ENCODE measurements at regions not wholly inside any gene's neighbourhood (a gene's known extent, or its start where the extent isn't known, plus 50 kb on each side); places are given as distances from the start of the nearest gene placed in this dataset.

GRCh38 chr4:114527170-114527569 lies 71.4 kb upstream of the UGT8 start:
- Histone ChIP-seq H3K27ac (replicated peaks) (no peak overlapping the region), H3K9me3 (replicated peaks) (peaks cover 10% of the 10 kb centered on the region), H3K4me1 (no peaks in the 10 kb centered on the region), H3K4me3 (no peak overlapping the region), H3K36me3 (no peaks in the 10 kb centered on the region), H3K27me3 (ENCODE audit: low read depth) (no peaks in the 10 kb centered on the region)
- TF ChIP-seq CTCF (IDR thresholded peaks at IDR 0.05; ENCODE audit: borderline replicate concordance): no peak
- intact Hi-C loops (cut with micrococcal nuclease): no loop called here
- no peak for DNase-seq

- no peak for TF ChIP-seq CTCF (IDR thresholded peaks at IDR 0.05; ENCODE audit: borderline replicate concordance)
- Histone ChIP-seq H3K4me3 (no peak overlapping the region), H3K4me1 (no peaks in the 10 kb centered on the region), H3K36me3 (no peaks in the 10 kb centered on the region), H3K9me3 (replicated peaks) (peaks cover 7% of the 10 kb centered on the region), H3K27me3 (ENCODE audit: low read depth) (no peaks in the 10 kb centered on the region), H3K27ac (replicated peaks) (no peak overlapping the region)
- intact Hi-C loops (cut with micrococcal nuclease): no loop called here
- DNase-seq: no peak
Measured at GRCh38 chr4:114527637-114528036, 71.0 kb upstream of the UGT8 start.

GRCh38 chr4:114535725-114536124 lies 62.9 kb upstream of the UGT8 start:
- intact Hi-C loops (cut with micrococcal nuclease): no loop called here
- Histone ChIP-seq H3K4me3 (no peak overlapping the region), H3K4me1 (no peaks in the 10 kb centered on the region), H3K36me3 (no peaks in the 10 kb centered on the region), H3K9me3 (replicated peaks) (peaks cover 8% of the 10 kb centered on the region), H3K27ac (replicated peaks) (no peak overlapping the region), H3K27me3 (ENCODE audit: low read depth) (no peaks in the 10 kb centered on the region)
- TF ChIP-seq CTCF (IDR thresholded peaks at IDR 0.05; ENCODE audit: borderline replicate concordance): no peak
- DNase-seq: no peak

GRCh38 chr4:114537352-114537751 lies 61.3 kb upstream of the UGT8 start:
- Histone ChIP-seq H3K36me3 (no peaks in the 10 kb centered on the region), H3K4me1 (no peaks in the 10 kb centered on the region), H3K9me3 (replicated peaks) (peaks cover 8% of the 10 kb centered on the region), H3K27me3 (ENCODE audit: low read depth) (no peaks in the 10 kb centered on the region), H3K4me3 (no peak overlapping the region), H3K27ac (replicated peaks) (no peak overlapping the region)
- intact Hi-C loops (cut with micrococcal nuclease): no loop called here
- no peak for TF ChIP-seq CTCF (IDR thresholded peaks at IDR 0.05; ENCODE audit: borderline replicate concordance)
- DNase-seq: no peak

GRCh38 chr4:114538012-114538617 lies 60.5 kb upstream of the UGT8 start:
- no peaks in the 10 kb centered on the region for H3K27me3 ChIP-seq (ENCODE audit: low read depth)
- DNase-seq: no peak
- no peak overlapping the region for H3K4me3 ChIP-seq
- intact Hi-C loops (cut with micrococcal nuclease): no loop called here
- peaks cover 8% of the 10 kb centered on the region for H3K9me3 ChIP-seq (replicated peaks)
- no peaks in the 10 kb centered on the region for H3K4me1 ChIP-seq
- no peak overlapping the region for H3K27ac ChIP-seq (replicated peaks)
- no peaks in the 10 kb centered on the region for H3K36me3 ChIP-seq
- no peak for TF ChIP-seq CTCF (IDR thresholded peaks at IDR 0.05; ENCODE audit: borderline replicate concordance)
